ENCODE measurements at regions not wholly inside any gene's neighbourhood (a gene's known extent, or its start where the extent isn't known, plus 50 kb on each side); places are given as distances from the start of the nearest gene placed in this dataset.

DNA sequence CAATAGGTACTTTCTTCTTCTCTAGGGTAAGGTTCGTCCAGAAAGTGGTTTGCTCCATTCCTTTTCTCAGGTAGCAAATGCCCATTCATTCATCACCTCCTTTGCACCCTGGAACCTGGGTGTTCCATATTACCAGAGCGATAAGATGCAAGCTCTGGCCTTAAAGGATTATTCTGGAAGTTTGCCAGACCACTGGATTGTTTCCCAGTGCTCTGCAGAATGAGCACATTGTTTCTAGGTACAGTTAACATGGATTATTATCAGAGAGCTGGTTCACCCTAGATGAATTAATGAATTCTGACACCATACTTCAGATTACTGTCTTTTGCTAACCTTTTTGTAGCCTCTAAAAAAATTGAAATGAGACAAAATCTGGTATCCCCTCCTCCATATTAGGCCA is 170.9 kb upstream of the BMP4 start:
- DNase-seq (ENCODE audit: low spot score): no peak

DNA sequence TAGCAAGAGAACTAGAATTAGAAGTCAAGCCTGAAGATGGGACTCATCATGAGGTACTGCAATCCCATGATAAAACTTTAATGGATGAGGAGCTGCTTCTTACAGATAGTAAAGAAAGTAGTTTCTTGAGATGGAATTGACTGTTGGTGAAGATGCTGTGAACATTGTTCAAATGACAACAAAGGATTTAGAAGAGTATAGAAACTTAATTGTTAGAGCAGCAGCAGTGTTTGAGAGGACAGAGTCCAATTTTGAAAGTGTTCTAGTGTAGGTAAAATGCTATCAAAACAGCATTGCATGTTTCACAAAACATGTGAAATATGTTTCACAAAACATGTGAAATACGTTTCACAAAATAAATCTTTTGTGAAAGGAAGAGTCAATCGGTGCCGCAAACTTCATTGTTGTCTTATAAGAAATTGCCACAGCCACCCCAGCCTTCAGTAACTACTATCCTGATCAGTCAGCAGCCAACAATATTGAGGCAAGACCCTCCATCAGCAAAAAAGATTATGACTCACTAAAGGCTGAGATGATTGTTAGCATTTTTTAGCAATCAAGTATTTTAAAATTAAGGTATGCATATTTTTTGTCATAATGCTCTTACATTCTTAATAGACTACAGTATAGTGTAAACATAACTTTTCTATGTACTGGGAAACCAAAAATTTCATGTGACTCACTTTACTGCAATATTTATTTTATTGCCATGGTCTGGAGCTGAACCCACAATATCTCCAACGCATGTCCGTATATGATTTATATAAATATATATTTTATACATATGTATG is 173.4 kb upstream of the BMP4 start:
- DNase-seq (ENCODE audit: low spot score): no peak

GRCh38 chr14:54132496-54132895 is 175.9 kb upstream of the BMP4 start:
- no peak for DNase-seq (ENCODE audit: low spot score)

DNA sequence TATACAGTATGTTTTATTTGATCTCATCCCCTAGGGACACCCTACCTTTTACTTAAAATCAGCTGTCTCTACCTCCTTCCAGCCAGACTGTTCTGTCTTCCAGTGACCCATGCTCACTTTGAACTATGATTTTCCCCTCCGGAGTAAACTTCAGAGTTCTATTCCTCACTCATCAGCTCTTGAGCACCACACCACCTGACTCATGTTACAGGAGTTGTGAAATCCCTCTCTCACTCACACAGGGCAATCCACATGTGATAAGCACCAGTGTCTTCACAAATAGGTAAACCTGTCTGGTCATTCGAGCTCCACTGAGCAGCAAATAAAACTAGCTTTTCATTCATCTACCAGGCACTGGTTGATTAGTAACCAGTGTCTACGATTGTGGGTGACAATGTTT is 177.3 kb upstream of the BMP4 start:
- DNase-seq (ENCODE audit: low spot score): no peak

GRCh38 chr14:54135804-54136280 is 179.2 kb upstream of the BMP4 start:
- no peak for DNase-seq (ENCODE audit: low spot score)

GRCh38 chr14:54136894-54137613 is 180.4 kb upstream of the BMP4 start:
- no peak for DNase-seq (ENCODE audit: low spot score)

DNA sequence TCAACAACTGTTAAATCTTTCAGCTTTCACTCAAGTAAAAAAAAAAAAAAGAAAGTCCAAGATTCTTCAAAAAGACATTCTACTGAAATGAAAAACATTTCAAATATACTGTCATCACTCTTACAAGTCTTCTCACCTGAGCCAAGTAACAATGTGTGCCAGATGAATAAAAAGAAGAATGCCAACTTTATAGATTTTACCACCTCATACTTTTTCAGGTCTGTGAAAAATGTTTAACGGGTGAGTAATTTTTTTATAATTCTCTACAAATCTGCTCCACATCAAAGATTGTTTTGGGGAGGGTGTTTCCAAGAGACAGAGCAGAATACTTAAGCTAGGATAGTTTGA is 181.0 kb upstream of the BMP4 start:
- no peak for DNase-seq (ENCODE audit: low spot score)

GRCh38 chr14:54138024-54138353 is 181.4 kb upstream of the BMP4 start:
- DNase-seq (ENCODE audit: low spot score): no peak

DNA sequence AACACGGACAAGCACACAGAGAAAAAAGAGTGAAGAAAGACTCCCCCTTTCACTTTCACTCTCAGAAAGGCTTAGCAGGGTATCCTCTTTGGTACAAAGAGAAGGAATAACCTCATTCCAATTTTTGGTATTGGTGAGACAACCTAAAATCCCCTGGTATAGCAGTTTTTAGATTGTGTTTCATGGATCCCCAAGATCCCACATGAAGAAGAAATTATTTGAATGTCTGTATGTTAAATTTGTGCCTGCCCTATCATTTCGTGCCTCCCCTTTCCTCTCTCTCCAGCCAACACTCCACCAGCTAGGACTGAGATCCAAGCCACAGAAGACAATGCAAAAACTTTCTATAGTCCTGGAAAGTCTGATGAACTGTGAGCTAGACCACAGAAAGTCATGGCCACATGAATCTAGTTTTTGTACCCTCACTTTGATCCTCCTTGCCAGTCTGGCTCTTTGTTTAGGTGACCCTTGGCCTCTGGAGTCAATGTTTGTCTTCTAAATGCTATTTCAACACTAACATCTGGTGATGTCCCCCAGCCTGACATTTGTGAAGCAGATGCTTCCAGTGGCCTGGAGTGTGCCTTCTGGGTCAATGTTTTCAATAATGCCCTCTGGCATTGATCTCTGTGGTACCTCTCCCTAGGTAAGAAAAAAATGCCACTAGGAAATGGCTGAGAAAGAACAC is 181.9 kb upstream of the BMP4 start:
- no peak for DNase-seq (ENCODE audit: low spot score)

DNA sequence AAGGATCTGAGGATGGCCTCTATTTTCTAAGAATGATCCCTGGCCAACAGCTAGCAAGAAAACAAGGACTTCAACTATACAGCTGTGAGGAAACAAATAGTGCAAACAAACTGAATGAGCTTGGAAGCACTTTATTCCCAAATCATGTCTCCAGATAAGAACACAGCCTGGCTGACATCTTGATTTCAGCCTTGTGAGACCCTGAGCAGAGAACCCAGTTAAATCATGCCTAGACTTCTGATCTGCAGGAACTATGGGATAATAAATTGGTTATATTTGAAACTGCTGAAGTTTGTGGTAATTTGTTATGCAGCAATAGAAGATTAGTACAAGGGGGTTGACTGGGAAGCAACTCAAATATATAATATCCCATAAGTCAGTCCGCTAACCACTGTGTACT is 183.9 kb upstream of the BMP4 start:
- DNase-seq (ENCODE audit: low spot score): no peak

DNA sequence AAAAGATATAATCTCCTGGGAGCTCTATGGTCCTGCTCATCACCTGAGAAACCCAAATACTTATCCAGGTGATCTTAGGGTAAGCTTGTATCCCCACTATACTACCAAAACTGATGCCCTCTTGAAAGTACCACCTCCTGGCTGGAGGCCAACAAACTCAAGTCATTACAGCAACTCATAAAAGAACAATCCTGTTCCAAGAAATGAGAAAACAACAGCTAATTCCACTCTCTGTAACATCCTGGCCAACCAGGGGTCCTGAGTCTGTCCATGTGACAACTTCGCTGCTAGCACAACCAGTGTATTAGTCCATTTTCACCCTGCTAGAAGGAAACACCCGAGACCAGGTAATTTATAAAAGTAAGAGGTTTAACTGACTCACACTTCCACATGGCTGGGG is 190.0 kb upstream of the BMP4 start:
- no peak for DNase-seq (ENCODE audit: low spot score)

- DNase-seq (ENCODE audit: low spot score): no peak
Observed at GRCh38 chr14:54147282-54147681, 190.7 kb upstream of the BMP4 start.

- DNase-seq (ENCODE audit: low spot score): no peak
Observed at GRCh38 chr14:54147758-54148157, 191.1 kb upstream of the BMP4 start.

GRCh38 chr14:54148251-54148650 is 191.6 kb upstream of the BMP4 start:
- no peak for DNase-seq (ENCODE audit: low spot score)

- no peak for DNase-seq (ENCODE audit: low spot score)
Observed at GRCh38 chr14:54152351-54152750, 195.7 kb upstream of the BMP4 start.

DNA sequence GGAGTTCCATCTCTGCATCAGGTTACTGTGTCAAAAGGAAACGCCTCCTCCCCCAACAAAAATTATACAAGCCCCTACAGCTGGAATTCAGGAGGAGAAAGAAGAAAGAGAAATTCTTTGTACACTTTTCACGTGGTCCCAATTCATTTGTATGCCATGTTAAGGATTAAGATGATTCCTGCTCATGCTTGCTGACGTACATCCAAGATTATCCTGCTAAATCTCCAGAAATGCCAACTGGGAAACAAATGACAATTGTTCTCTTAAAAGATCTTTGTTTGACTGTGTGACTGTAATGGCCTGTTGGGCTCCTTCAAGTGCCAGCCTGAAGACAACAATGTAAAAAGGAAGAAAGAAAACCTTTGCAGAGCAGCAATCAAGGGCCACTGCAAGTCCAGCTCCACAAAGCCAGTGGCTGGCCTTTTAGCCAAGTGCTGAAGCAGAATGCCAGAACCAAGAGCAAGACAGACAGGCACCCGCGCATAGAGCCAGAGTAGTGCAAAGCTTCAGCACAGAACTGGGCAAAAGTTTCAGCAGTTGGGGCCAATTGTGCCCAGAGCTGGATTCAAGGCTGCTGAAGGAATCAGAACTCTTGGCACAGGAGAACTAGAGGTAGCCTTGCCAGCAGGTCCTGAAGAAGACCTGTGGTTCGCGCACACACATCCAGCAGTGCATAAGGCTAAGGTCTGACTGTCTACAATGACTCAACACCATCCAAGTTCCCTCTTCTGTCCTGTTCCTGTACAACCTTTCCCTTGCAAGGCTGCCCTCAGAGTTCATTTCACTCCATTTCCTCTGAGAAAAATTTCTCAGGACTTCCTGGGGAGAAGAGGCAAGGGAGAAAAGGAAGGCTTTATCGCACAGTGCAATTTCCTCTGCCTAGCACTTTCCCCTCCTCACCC is 209.7 kb upstream of the BMP4 start:
- no peak for DNase-seq (ENCODE audit: low spot score)

DNA sequence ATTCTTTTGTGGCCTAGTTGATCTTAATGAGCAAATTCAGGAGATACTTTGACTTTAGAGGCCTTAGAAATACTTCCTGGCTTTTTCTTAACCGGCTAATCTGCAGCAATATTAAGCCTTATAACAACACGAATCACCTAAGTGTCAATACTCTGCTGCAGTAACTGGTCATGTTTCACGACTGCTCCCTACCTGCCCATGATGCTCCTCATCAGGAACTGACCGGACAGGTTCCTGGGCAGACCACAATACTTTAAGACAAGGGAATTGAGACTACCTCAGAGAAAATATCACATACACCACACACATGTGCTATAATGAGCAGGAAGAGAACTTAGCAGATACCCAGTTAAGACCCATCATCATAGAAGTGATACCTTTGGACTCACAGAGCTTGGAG is 211.9 kb upstream of the BMP4 start:
- DNase-seq (ENCODE audit: low spot score): no peak

DNA sequence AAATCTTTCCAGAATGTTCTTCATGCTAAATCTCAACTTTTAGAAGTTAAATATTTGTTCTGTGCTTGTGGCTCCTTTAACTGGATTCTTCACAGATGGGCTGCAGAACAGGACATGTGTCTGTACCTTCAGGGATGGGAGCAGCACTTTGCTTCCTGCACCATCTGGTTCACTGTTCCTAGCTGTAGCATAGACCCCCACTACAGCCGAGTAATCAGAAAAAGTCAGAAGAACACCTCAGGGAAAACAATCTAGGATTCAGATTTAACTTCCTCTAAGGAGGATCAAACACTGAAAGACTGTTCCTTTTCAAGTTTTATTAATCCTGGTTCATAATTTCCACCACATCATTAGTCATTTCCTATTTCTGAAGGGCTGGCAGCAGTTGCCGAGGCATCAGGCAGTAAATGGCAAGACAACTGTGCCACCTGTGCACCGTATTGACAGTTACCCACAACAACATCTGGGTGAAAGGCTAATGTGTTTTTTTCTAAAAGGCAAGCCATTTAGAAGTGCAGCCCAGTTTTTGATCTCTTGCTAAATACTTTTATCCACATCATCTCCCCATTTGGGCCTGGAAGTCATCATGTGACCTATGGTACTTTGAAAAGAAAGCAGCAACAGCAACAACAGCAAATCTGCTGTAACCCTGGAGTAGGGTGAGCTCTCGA is 212.8 kb upstream of the BMP4 start:
- DNase-seq (ENCODE audit: low spot score): no peak

DNA sequence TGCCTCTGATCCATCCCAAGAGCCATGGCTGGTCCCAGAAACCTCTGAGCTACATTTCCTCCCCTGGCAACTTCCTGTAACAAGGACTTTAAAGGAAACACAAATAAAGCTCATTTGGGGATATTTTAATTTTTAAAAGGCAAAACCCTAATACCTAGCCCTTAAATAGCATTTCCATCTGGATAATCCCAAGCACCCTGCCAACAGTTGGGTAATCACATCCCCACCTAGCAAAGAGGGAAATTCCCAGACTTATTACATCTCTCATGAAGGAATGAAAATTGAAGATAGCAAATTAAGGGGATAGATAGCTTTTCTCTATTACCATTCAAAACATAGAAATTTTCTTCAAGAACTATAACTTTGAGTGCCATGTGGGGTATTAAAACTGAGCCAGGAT is 213.7 kb upstream of the BMP4 start:
- no peak for DNase-seq (ENCODE audit: low spot score)

DNA sequence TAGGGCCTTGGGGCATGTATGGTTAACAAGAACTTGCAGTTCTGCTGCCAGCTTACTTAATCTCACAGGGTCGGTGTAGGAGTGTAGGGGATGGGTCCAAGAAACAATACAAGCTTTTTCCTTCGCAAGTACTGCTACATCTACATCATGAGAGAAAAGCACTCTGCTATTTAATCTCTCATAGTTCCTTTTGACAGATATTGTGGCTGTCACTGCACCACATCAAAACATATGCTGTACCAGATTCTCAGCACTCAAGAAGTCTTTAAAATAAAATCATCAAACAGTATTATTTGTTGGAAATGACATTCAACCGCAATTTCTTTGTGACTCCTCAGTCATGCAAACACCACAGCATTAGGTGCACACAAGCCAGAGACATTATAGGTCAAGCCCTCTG is 215.5 kb upstream of the BMP4 start:
- no peak for DNase-seq (ENCODE audit: low spot score)

DNA sequence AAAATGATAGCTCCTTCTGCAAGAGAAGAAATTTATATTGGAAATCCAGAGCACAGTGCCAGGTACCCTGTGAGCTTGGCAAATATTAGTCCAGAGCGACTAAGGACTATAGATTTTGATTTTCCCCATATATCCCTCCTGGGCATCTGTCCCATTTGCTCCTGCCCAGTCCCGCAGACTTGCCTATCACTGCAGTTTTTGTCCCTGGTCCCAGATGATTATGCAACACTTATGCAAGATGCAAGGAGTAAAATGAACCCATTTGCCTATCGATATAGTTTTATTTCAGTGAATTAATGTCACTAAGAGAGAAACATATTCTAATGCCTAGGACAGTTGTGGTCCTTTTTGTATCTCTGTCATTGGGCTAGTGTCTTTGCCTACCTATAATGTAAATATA is 215.9 kb upstream of the BMP4 start:
- DNase-seq (ENCODE audit: low spot score): no peak

All from SK-N-DZ (cell line).